ENCODE measurements at regions not wholly inside any gene's neighbourhood (a gene's known extent, or its start where the extent isn't known, plus 50 kb on each side); places are given as distances from the start of the nearest gene placed in this dataset.

DNA sequence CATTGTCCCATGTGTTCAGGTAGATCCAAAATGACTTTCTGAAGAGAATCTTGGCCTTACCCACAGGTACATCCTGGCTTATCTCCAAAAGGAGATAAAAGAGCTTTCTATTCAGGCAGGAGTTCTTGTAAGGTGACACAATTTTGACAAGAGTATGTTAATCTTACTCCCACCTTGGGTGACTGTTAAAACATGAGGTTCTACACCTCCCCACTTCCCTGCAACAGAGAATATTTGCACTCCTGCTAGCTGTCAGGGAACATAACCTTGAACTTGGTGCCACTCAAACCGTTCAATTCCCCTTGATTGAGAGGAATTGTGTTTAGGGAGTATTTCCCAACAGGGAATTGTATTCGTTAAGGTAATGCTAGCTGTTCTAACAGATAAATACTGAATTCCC, 372.5 kb upstream of the KLHL29 start:
- TF ChIP-seq, protein P1, sequence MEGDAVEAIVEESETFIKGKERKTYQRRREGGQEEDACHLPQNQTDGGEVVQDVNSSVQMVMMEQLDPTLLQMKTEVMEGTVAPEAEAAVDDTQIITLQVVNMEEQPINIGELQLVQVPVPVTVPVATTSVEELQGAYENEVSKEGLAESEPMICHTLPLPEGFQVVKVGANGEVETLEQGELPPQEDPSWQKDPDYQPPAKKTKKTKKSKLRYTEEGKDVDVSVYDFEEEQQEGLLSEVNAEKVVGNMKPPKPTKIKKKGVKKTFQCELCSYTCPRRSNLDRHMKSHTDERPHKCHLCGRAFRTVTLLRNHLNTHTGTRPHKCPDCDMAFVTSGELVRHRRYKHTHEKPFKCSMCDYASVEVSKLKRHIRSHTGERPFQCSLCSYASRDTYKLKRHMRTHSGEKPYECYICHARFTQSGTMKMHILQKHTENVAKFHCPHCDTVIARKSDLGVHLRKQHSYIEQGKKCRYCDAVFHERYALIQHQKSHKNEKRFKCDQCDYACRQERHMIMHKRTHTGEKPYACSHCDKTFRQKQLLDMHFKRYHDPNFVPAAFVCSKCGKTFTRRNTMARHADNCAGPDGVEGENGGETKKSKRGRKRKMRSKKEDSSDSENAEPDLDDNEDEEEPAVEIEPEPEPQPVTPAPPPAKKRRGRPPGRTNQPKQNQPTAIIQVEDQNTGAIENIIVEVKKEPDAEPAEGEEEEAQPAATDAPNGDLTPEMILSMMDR (IDR thresholded peaks at IDR 0.05), result no peak
- no peak for TF ChIP-seq SIN3A (IDR thresholded peaks at IDR 0.05; ENCODE audit: borderline replicate concordance, insufficient read depth, low read depth, low read length)
- TF ChIP-seq, protein P2, sequence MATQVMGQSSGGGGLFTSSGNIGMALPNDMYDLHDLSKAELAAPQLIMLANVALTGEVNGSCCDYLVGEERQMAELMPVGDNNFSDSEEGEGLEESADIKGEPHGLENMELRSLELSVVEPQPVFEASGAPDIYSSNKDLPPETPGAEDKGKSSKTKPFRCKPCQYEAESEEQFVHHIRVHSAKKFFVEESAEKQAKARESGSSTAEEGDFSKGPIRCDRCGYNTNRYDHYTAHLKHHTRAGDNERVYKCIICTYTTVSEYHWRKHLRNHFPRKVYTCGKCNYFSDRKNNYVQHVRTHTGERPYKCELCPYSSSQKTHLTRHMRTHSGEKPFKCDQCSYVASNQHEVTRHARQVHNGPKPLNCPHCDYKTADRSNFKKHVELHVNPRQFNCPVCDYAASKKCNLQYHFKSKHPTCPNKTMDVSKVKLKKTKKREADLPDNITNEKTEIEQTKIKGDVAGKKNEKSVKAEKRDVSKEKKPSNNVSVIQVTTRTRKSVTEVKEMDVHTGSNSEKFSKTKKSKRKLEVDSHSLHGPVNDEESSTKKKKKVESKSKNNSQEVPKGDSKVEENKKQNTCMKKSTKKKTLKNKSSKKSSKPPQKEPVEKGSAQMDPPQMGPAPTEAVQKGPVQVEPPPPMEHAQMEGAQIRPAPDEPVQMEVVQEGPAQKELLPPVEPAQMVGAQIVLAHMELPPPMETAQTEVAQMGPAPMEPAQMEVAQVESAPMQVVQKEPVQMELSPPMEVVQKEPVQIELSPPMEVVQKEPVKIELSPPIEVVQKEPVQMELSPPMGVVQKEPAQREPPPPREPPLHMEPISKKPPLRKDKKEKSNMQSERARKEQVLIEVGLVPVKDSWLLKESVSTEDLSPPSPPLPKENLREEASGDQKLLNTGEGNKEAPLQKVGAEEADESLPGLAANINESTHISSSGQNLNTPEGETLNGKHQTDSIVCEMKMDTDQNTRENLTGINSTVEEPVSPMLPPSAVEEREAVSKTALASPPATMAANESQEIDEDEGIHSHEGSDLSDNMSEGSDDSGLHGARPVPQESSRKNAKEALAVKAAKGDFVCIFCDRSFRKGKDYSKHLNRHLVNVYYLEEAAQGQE (IDR thresholded peaks at IDR 0.05; ENCODE audit: insufficient read depth in 1 of 2, low read depth in 2 of 2, low read length in 1 of 2), result no peak
- TF ChIP-seq TCF7L2 (IDR thresholded peaks at IDR 0.05; ENCODE audit: low read depth, low read length), result no peak
- no peak for TF ChIP-seq POLR2AphosphoS5 (IDR thresholded peaks at IDR 0.05; ENCODE audit: low read depth, low read length)

All from Panc1 (cell line).